GM21529 (cell line): ENCODE measurements at regions not wholly inside any gene's neighbourhood (a gene's known extent, or its start where the extent isn't known, plus 50 kb on each side); places are given as distances from the start of the nearest gene placed in this dataset.

ENCODE experiments used
- ATAC-seq: cut with Tn5 transposase; IDR thresholded peaks from one replicate; pipeline ENCODE4 v1.9.1; 2021; ENCODE audit not compliant: unreplicated experiment

GRCh38 chr2:226351711-226352110, 447.9 kb downstream of the IRS1 start:
- ATAC-seq = no peak

- no peak for ATAC-seq
Measured at GRCh38 chr2:226339616-226340015, 460.0 kb downstream of the IRS1 start.

- ATAC-seq = no peak
Measured at GRCh38 chr2:226338825-226339224, 460.8 kb downstream of the IRS1 start.

GRCh38 chr2:226337941-226338600, 461.5 kb downstream of the IRS1 start:
- ATAC-seq = no peak

- ATAC-seq = no peak
Measured at GRCh38 chr2:226336283-226336682, 463.3 kb downstream of the IRS1 start.

GRCh38 chr2:226334981-226335720, 464.5 kb downstream of the IRS1 start:
- no peak for ATAC-seq

- ATAC-seq = no peak
Measured at GRCh38 chr2:226333388-226333787, 466.2 kb downstream of the IRS1 start.

- no peak for ATAC-seq
Measured at GRCh38 chr2:226330206-226330605, 469.4 kb downstream of the IRS1 start.

- ATAC-seq = no peak
Measured at GRCh38 chr2:226329180-226329579, 470.4 kb downstream of the IRS1 start.

- no peak for ATAC-seq
Measured at GRCh38 chr2:226327830-226328229, 471.8 kb downstream of the IRS1 start.

GRCh38 chr2:226325526-226325925, 474.1 kb downstream of the IRS1 start:
- ATAC-seq = no peak

GRCh38 chr2:226320076-226320948, 479.3 kb downstream of the IRS1 start:
- no peak for ATAC-seq

- no peak for ATAC-seq
Measured at GRCh38 chr2:226317970-226318369, 481.6 kb downstream of the IRS1 start.

GRCh38 chr2:226313060-226313459, 486.6 kb downstream of the IRS1 start:
- no peak for ATAC-seq

- ATAC-seq = no peak
Measured at GRCh38 chr2:226312155-226312554, 487.5 kb downstream of the IRS1 start.

- no peak for ATAC-seq
Measured at GRCh38 chr2:226310146-226310545, 489.5 kb downstream of the IRS1 start.

- ATAC-seq = no peak
Measured at GRCh38 chr2:226308986-226309385, 490.6 kb downstream of the IRS1 start.

GRCh38 chr2:226308323-226308680, 491.3 kb downstream of the IRS1 start:
- ATAC-seq = no peak

GRCh38 chr2:226307487-226308322, 491.9 kb downstream of the IRS1 start:
- ATAC-seq = no peak

GRCh38 chr2:226306969-226307368, 492.7 kb downstream of the IRS1 start:
- ATAC-seq = no peak

- no peak for ATAC-seq
Measured at GRCh38 chr2:226304308-226304707, 495.3 kb downstream of the IRS1 start.
